ENCODE measurements at regions not wholly inside any gene's neighbourhood (a gene's known extent, or its start where the extent isn't known, plus 50 kb on each side); places are given as distances from the start of the nearest gene placed in this dataset.

GRCh38 chr10:8288600-8288999, 234.1 kb downstream of the GATA3 start:
- TF ChIP-seq CTCF (IDR thresholded peaks at IDR 0.05; ENCODE audit: low read length) = no peak
- no peak for TF ChIP-seq EZH2 (IDR thresholded peaks at IDR 0.05; ENCODE audit: borderline replicate concordance, low read length)
